Muscle layer of duodenum (tissue), 2 donors: ENCODE measurements at regions not wholly inside any gene's neighbourhood (a gene's known extent, or its start where the extent isn't known, plus 50 kb on each side); places are given as distances from the start of the nearest gene placed in this dataset.
"Not testable (repeated sequence)": the region's sequence is repeated elsewhere in the genome, so short reads cannot be mapped to it uniquely, and the experiment has no call there.

Source experiments
- H3K27ac ChIP-seq: one replicate; pipeline ENCODE4 v1.7.0; 2013; ENCODE audit warnings: mild to moderate bottlenecking, low read length
- H3K27me3 ChIP-seq: one replicate; pipeline ENCODE4 v1.7.0; 2013; ENCODE audit warnings: low read depth, mild to moderate bottlenecking, control low read depth, low read length
- H3K36me3 ChIP-seq, 2 donors: one replicate each; pipeline ENCODE4 v1.7.0; 2013; ENCODE audit warnings: low read length in 2 of 2, control low read depth in 1 of 2, mild to moderate bottlenecking in 1 of 2; ENCODE audit not compliant: insufficient read depth in 2 of 2, control insufficient read depth in 1 of 2
- H3K4me1 ChIP-seq, 2 donors: one replicate each; pipeline ENCODE4 v1.7.0; 2013; ENCODE audit warnings: low read length in 2 of 2, mild to moderate bottlenecking in 2 of 2, control low read depth in 1 of 2, moderate library complexity in 1 of 2; ENCODE audit not compliant: insufficient read depth in 2 of 2, control insufficient read depth in 1 of 2
- H3K4me3 ChIP-seq, 2 donors: one replicate each; pipeline ENCODE4 v1.7.0; 2013; ENCODE audit warnings: low read length in 2 of 2, low read depth in 1 of 2, mild to moderate bottlenecking in 1 of 2
- H3K9me3 ChIP-seq, 2 donors: one replicate each; pipeline ENCODE4 v1.7.0; 2013; ENCODE audit warnings: low read length in 2 of 2, control low read depth in 1 of 2, mild to moderate bottlenecking in 1 of 2; ENCODE audit not compliant: control insufficient read depth in 1 of 2
- donor health status: healthy.

DNA sequence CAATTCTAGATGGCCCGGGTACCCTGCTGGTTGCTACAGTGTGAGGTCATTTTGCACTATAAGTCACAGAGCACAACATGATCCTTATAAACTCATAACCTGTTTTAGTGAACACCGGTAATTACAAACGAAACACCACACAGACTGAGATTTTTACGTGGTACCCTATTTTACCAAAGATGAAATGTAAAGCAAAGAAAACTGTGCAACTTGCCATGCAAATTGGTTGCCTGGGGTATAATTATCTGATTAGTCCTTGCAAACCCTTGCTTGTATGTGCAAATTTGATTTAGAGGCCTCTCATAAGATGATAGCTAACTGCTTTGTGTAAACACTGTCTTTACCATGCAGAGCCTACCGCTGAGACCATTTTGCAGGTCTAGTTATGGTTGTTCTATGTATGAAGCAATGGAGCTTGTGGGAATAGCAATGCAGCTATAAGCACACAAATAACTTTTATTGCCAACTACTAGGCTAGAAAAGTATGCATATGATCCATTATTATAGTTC, 372.1 kb upstream of the FAR2 start:
- Histone ChIP-seq H3K27me3 (no peaks in the 10 kb centered on the region), H3K4me3 (no peak overlapping the region), H3K9me3 (no peaks in the 10 kb centered on the region), H3K36me3 (no peaks in the 10 kb centered on the region), H3K27ac (no peak overlapping the region), H3K4me1 (no peaks in the 10 kb centered on the region)

GRCh38 chr12:28777603-28778365, 371.3 kb upstream of the FAR2 start:
- H3K27ac ChIP-seq = no peak overlapping the region
- no peaks in the 10 kb centered on the region for H3K36me3 ChIP-seq
- no peak overlapping the region for H3K4me3 ChIP-seq
- H3K27me3 ChIP-seq = no peaks in the 10 kb centered on the region
- H3K9me3 ChIP-seq = no peaks in the 10 kb centered on the region
- H3K4me1 ChIP-seq = no peaks in the 10 kb centered on the region

DNA sequence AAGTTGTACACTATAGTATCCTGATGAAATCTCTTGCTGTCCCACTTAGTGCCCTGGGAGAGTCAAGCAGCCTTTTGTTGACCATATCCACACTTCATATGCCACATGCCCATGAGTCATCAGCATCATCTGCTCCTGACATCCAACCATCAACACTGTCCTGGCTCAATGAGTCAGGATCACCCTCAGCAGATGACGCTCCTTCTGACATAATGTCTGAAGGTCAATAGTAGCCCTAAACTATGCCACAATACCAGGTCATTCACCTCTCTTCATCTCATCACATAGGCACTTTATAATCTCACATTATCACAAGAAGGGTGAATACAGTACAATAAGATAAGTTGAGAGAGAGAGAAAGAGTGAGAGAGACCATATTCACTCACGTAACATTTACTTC, 369.0 kb upstream of the FAR2 start:
- Histone ChIP-seq H3K27ac (no peak overlapping the region), H3K4me3 (no peak overlapping the region), H3K36me3 (no peaks in the 10 kb centered on the region), H3K27me3 (no peaks in the 10 kb centered on the region), H3K9me3 (no peaks in the 10 kb centered on the region), H3K4me1 (no peaks in the 10 kb centered on the region)

- Histone ChIP-seq H3K4me3 (no peak overlapping the region), H3K36me3 (no peaks in the 10 kb centered on the region), H3K9me3 (no peaks in the 10 kb centered on the region), H3K27ac (no peak overlapping the region), H3K27me3 (no peaks in the 10 kb centered on the region), H3K4me1 (no peaks in the 10 kb centered on the region)
These were observed 368.1 kb upstream of the FAR2 start for GRCh38 chr12:28780960-28781359.

DNA sequence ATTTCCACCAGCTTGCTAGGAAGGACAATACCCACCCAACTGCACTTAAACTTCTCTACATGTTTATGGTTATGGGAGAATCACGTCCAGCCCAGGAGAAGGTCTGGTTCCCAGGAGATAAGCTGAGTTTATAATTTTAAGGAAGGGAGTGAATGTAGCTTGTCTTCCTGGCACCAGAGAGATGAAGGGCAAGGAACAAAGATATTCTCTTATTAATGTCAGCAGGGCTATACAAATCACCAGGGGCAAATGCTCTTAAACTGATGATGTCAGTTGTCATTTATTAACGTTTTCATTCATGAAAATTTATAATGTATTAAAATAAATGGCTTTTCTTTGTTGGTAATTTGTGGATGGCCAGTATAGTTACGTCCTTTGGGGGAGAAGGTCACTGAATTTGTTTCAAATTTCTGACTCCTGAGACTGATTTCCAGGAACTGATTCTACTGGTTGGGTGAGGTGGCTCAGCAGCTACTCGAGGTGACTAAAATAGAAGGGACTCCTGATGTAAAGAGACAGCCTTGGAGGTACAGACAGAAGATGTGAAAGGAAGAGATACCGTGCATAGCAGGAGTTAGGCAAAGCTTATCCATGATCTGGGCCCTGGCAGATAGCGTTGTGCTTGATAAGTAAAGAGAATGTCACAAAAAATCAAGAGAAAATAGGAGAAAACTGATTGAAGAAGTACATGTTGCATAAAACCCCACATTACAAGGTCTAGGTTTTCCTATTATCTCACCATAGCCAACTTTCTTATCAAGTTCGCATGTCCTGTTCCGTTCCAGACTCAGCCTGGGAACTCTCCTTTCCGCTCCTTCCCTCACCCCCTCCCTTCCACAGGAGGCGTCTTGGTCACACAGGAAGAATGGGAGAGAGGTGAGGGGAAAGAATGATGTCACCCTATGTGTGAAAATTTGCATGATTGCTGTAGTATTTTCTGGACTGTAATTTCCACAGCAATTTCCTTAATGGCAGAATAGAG, 367.1 kb upstream of the FAR2 start:
- Histone ChIP-seq H3K27me3 (no peaks in the 10 kb centered on the region), H3K4me3 (no peak overlapping the region), H3K27ac (no peak overlapping the region), H3K9me3 (no peaks in the 10 kb centered on the region), H3K36me3 (no peaks in the 10 kb centered on the region), H3K4me1 (no peaks in the 10 kb centered on the region)

DNA sequence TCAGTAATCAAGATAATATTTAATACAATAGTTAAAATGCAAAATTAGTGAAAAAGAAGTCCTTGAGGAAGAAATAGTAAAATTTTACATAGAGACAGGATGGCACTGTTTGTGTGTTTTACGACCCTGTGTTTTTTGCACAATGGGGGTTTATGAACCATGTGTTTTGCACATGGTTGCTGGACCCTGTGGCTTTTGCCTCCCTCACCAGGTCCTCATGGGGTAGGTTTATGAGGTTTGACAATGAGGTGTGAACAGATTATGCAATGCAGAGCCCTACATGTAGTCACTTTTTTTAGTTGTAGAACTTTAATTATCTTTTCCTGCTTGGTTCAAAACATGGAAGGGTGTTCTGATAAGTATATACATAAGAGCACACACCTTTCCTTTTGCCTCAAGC, 366.3 kb upstream of the FAR2 start:
- no peaks in the 10 kb centered on the region for H3K36me3 ChIP-seq

GRCh38 chr12:28787151-28787550, 361.9 kb upstream of the FAR2 start:
- no peaks in the 10 kb centered on the region for H3K4me1 ChIP-seq
- no peaks in the 10 kb centered on the region for H3K9me3 ChIP-seq
- H3K27me3 ChIP-seq = no peaks in the 10 kb centered on the region
- H3K4me3 ChIP-seq = no peak overlapping the region
- no peaks in the 10 kb centered on the region for H3K36me3 ChIP-seq
- no peak overlapping the region for H3K27ac ChIP-seq

More for the DNA sequence above, 366.3 kb upstream of the FAR2 start:
- Histone ChIP-seq H3K27ac (no peak overlapping the region), H3K27me3 (no peaks in the 10 kb centered on the region), H3K9me3 (no peaks in the 10 kb centered on the region), H3K4me1 (no peaks in the 10 kb centered on the region), H3K4me3 (no peak overlapping the region)

- H3K27me3 ChIP-seq, H3K9me3 ChIP-seq, H3K27ac ChIP-seq, H3K4me1 ChIP-seq, H3K4me3 ChIP-seq, H3K36me3 ChIP-seq: not testable (repeated sequence)
These were observed 360.8 kb upstream of the FAR2 start for GRCh38 chr12:28788256-28788655.

DNA sequence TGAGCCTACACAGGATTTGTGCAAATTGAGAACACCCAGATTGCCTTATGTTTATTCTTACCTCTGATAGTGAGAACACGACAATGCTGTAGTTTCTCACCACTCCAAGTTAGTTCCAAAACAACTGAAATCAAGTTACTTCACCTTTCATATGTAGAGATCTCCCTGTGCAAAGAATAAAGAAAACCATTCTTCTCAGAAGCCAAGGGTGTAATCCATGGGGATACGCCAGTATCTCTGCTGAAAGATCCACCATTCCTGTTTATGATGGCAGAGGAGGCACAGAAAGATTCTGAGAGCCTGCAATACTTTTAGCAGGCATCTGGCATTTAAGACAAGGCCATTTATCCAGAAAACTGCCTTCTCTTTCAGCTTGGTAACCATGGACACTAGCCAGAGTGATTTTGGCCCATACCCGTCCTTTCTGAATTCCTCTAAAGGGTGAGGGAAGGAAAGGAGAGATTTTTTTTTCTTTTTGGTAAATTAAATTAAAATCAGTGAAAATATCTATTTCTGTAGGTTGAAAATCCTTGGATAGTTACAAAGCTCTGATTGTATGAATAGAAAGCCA, 355.4 kb upstream of the FAR2 start:
- Histone ChIP-seq H3K36me3 (no peaks in the 10 kb centered on the region), H3K27ac (no peak overlapping the region), H3K27me3 (no peaks in the 10 kb centered on the region), H3K9me3 (no peaks in the 10 kb centered on the region), H3K4me1 (peaks cover 0 to 8% of the 10 kb centered on the region in 2 donors), H3K4me3 (peak overlapping the region in 1 of 2 donors; percentile 1)

- Histone ChIP-seq H3K9me3 (no peaks in the 10 kb centered on the region), H3K36me3 (no peaks in the 10 kb centered on the region), H3K4me3 (no peak overlapping the region), H3K4me1 (peaks cover 0 to 8% of the 10 kb centered on the region in 2 donors), H3K27me3 (no peaks in the 10 kb centered on the region), H3K27ac (no peak overlapping the region)
These were observed 354.9 kb upstream of the FAR2 start for GRCh38 chr12:28794211-28794610.

DNA sequence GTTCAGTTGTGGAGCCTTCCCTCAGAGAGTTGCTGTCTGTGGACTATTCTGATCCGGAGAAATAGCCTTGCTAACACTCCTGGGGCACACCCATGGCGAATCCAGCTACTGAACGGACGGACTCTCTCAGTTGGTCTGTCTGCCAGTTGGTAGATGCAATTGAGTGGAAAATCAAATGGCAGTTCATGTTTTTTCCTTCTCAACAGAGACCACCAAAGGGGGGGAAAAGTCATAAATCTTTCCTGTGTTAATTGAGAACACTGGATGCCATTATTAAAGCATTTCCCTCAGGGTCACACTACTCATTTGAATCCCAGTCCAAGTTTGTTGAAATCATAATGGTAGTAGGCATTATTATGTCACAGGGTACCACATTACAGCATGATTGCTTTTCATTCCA, 354.3 kb upstream of the FAR2 start:
- no peaks in the 10 kb centered on the region for H3K36me3 ChIP-seq
- H3K4me3 ChIP-seq = no peak overlapping the region
- H3K27me3 ChIP-seq = no peaks in the 10 kb centered on the region
- no peaks in the 10 kb centered on the region for H3K9me3 ChIP-seq
- H3K27ac ChIP-seq = no peak overlapping the region
- peaks cover 0 to 8% of the 10 kb centered on the region in 2 donors for H3K4me1 ChIP-seq
